PC-3 (cell line): ENCODE measurements at regions not wholly inside any gene's neighbourhood (a gene's known extent, or its start where the extent isn't known, plus 50 kb on each side); places are given as distances from the start of the nearest gene placed in this dataset.

ENCODE experiments used
- CTCF ChIP-seq: fragments of 300-600 bp; sonication (generic); conservative IDR thresholded peaks from 2 replicates; pipeline ENCODE4 v1.5.1; 2017; ENCODE audit warnings: antibody characterized with exemption, low read depth, mild to moderate bottlenecking, low read length
- EZH2phosphoT487 ChIP-seq: fragments of 300-600 bp; sonication (generic); IDR thresholded peaks from 2 replicates; pipeline ENCODE4 v1.6.1; 2018; ENCODE audit warnings: mild to moderate bottlenecking, antibody characterized with exemption, low read length, borderline replicate concordance

- TF ChIP-seq CTCF = no peak
- no peak for TF ChIP-seq EZH2phosphoT487
These were observed 890.0 kb downstream of the GRM8 start for GRCh38 chr7:126362746-126363145.
